SIG-M5 treated with dmso at 0.1 percent for 504 hours (cell line): ENCODE measurements at regions not wholly inside any gene's neighbourhood (a gene's known extent, or its start where the extent isn't known, plus 50 kb on each side); places are given as distances from the start of the nearest gene placed in this dataset.
"Not testable (repeated sequence)": the region's sequence is repeated elsewhere in the genome, so short reads cannot be mapped to it uniquely, and the experiment has no call there.

Experiments
- DNase-seq: peaks from one replicate; lab custom pipeline; 2025; ENCODE audit not compliant: unreplicated experiment; lab: John Stamatoyannopoulos, UW

DNA sequence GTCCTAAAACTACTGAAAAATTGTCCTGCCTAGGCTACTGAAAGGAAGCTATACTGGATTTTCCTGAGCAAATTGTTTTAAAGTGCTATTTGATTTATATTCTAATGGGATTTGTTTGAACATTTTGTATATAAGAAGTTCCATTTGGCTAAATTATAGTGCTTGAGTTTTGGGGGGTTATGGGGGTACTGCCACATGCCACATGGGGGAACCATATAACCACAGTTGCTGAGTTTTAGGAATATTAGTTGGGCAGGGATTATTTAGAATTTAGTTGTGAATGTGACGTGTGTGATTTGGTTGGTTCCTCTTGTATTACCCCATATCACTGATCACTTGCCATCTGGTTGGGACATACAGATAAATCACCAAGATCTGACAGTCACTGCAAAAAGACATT lies 224.5 kb upstream of the TAPT1 start:
- no peak for DNase-seq

- no peak for DNase-seq
Observed at GRCh38 chr4:16450031-16450430, 223.8 kb upstream of the TAPT1 start.

- no peak for DNase-seq
Observed at GRCh38 chr4:16449406-16449805, 223.1 kb upstream of the TAPT1 start.

DNA sequence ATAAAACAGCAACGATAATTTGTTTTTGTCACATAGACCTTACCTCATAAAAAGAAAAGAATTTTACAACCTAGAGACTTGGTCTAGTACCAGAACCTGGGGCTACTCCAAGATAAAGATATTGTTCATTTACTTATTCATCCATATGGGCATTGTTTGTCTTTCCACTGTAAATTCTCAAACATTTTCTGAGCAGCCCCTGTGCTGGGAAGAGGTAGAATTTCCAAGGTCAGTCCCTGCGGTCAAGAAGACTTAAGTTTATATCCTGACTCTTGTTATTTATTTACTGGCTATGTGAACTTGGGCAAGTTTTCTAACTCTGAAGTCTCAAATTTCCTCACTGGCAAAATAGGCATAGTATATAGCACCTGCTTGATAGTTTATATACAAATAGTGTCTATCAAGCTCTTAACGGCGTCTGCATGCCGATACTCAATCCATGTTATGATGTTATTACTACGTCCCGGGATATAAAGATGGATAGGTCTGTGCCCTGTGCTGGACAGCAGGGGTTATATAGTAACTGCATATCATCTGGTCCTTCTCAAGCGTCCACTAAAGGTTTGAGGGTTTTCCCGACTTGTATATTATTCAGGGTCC lies 222.1 kb upstream of the TAPT1 start:
- DNase-seq, result no peak

- peak; percentile 33 for DNase-seq
Observed at GRCh38 chr4:16443504-16444088, 217.3 kb upstream of the TAPT1 start.

- no peak for DNase-seq
Observed at GRCh38 chr4:16442296-16442695, 216.0 kb upstream of the TAPT1 start.

- DNase-seq, result no peak
Observed at GRCh38 chr4:16439768-16440167, 213.5 kb upstream of the TAPT1 start.

DNA sequence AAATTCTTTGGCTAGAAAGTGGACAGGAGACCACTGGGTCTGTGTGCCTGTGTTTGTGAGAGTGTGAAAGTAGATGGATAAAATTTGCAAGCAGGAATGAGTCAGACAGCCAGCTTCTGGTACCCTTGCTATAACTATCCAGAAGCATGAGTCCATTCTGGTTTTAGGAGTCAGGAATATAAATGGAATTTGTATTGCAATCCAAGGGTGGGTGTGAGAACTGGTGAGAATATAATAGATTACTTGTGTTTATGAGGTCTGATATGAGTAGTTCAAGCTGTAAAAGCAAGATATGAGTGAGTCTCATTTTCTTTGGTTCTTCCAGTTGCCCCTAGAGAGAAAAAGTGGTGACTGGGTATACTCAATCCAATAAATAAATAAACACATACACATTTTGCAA lies 212.7 kb upstream of the TAPT1 start:
- DNase-seq, result no peak

DNA sequence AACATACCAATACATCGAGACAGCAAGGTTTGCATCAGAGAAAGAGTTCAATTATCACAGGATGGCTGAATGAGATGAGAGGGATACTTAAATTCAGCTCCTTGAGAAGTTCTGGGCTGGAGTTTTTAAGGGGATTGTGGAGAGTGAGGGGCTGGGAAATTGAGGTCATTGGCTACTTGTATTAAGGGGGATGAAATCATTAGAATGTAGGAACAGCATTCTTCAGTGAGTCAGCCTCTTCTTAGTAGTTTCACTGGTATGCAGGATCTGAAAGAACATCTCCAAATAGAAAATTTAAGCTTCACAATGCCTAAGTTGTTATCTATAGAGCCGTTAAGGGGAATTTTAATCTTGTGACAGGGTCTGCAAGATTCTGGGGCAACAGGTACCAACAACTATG lies 211.6 kb upstream of the TAPT1 start:
- DNase-seq, result no peak

- no peak for DNase-seq
Observed at GRCh38 chr4:16431866-16432265, 205.6 kb upstream of the TAPT1 start.

DNA sequence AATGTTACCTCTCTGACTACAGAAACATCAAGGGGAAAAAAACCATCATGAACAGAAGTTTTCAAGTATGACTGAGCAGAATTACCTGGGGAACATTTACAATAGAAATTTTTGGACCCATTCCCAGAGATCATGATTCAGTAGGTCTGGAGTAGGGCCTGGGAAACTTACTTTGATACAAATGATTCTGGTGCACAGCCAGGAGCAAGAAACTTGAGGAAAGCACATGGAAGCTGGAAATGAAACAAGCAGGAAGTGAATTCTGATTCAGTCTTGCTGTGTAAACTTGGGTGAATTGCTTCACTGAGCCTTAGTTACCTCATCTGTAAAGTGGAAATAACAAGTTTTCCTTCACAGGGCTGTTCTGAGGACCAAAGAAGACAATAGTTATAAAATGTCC lies 192.5 kb upstream of the TAPT1 start:
- DNase-seq, result no peak

DNA sequence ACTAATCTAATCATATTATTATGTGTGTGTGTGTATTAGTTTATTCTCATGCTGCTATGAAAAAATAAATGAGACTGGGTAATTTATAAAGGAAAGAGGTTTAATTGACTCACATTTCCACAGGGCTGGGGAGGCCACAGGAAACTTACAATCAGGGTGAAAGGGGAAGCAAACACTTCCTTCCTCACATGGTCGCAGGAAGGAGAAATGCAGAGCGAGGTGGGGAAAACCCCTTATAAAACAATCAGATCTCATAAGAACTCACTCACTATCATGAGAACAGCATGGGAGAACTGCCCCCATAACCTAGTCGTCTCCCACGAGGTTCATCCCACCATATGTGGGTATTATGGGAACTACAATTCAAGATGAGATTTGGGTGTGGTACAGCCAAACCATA lies 190.9 kb upstream of the TAPT1 start:
- no peak for DNase-seq

- DNase-seq, result no peak
Observed at GRCh38 chr4:16416601-16417000, 190.3 kb upstream of the TAPT1 start.

DNA sequence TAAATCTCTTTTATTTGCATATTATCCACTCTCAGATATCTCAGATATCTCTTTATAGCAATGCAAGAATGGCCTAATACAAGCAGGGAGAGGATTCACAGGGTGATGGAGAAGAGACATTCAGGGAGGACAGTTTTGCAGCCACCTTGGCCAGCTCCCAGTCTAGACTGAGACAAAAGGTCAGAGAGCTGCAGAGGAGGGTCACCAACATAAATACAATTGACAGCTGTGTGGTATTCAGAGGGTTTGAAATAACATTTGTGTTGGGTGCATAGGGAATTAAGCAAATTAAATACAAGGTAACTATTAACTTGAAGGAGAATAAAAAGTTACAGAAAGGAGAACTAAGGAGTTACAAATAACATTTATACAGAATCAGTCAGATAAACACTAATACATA lies 189.5 kb upstream of the TAPT1 start:
- no peak for DNase-seq

- DNase-seq, result no peak
Observed at GRCh38 chr4:16413814-16414555, 187.7 kb upstream of the TAPT1 start.

DNA sequence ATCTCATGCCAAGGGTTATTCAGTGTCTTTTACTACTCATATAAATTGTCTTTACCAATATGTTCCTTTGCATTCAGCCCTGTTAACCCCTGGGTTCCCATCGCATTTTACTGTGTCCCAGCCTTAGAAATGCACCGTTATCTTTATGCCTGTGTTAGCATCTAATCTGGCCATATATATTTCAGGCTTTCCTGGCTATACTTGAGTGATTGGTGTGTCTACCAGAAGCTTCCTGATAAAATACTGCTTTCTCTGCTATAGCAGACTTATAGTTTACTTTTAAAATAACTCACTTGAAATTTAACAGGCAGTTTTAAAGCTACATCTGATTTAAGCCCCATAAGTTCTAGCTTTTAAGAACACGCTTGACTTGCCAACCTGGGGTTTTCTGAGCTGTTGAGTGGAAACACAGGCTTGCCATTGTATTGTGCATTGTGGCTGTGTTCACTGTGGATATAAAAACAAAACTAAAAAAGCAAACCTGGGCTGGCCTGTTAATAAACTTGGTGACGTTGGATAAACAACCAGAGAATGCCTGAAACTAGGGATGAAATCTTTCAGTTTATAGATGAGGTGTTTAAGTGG lies 185.3 kb upstream of the TAPT1 start:
- DNase-seq, result no peak

DNA sequence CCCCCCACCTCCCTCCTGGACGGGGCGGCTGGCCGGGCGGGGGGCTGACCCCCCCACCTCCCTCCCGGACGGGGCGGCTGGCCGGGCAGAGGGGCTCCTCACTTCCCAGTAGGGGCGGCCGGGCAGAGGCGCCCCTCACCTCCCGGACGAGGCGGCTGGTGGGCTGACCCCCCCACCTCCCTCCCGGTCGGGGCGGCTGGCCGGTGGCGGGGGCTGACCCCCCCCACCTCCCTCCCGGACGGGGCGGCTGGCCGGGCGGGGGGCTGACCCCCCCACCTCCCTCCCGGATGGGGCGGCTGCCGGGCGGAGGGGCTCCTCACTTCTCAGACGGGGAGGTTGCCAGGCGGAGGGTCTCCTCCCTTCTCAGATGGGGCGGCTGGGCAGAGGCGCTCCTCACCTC lies 166.9 kb upstream of the TAPT1 start:
- DNase-seq, result not testable (repeated sequence)

DNA sequence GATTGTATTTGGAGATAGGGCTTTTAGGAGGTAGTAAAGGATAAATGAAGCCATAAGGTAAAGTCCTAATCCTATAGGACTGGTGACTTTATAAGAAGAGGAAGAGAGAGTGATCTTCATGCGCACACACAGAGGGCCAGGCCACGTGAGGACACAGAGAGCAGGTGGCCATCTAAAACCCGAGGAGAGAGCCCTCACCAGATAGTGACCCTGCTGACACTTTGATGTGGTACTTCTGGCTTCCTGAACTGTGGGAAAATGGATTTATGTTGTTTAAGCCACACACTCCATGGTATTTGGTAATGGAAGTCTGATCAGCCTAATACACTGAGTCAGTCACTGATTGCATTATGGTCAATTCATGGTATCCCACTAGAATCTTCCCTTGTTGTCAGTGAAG lies 164.9 kb upstream of the TAPT1 start:
- no peak for DNase-seq

- DNase-seq, result no peak
Observed at GRCh38 chr4:16387448-16387847, 161.2 kb upstream of the TAPT1 start.

- no peak for DNase-seq
Observed at GRCh38 chr4:16386711-16387320, 160.5 kb upstream of the TAPT1 start.

- no peak for DNase-seq
Observed at GRCh38 chr4:16384576-16384975, 158.3 kb upstream of the TAPT1 start.

- no peak for DNase-seq
Observed at GRCh38 chr4:16382571-16382970, 156.3 kb upstream of the TAPT1 start.
